HG02642 (cell line): ENCODE measurements at regions not wholly inside any gene's neighbourhood (a gene's known extent, or its start where the extent isn't known, plus 50 kb on each side); places are given as distances from the start of the nearest gene placed in this dataset.
A peak's percentile ranks its signal among the peaks of the same experiment; 100 is the strongest.
"Not testable (repeated sequence)": the region's sequence is repeated elsewhere in the genome, so short reads cannot be mapped to it uniquely, and the experiment has no call there.

Experiments used
- ATAC-seq: cut with Tn5 transposase; IDR thresholded peaks from one replicate; pipeline ENCODE4 v1.9.1; 2021; ENCODE audit warnings: mild to moderate bottlenecking; ENCODE audit not compliant: unreplicated experiment, poor library complexity

- no peak for ATAC-seq
These were observed 115.8 kb upstream of the HAND1 start for GRCh38 chr5:154593796-154594195.

GRCh38 chr5:154593071-154593470, 115.0 kb upstream of the HAND1 start:
- ATAC-seq, result no peak

GRCh38 chr5:154590093-154590724, 112.2 kb upstream of the HAND1 start:
- no peak for ATAC-seq

GRCh38 chr5:154589511-154589910, 111.5 kb upstream of the HAND1 start:
- ATAC-seq, result no peak

GRCh38 chr5:154588833-154589425, 110.9 kb upstream of the HAND1 start:
- not testable (repeated sequence) for ATAC-seq

GRCh38 chr5:154588091-154588774, 110.2 kb upstream of the HAND1 start:
- no peak for ATAC-seq

GRCh38 chr5:154587123-154588026, 109.3 kb upstream of the HAND1 start:
- no peak for ATAC-seq

GRCh38 chr5:154583671-154584177, 105.7 kb upstream of the HAND1 start:
- ATAC-seq, result no peak

GRCh38 chr5:154580422-154580821, 102.4 kb upstream of the HAND1 start:
- ATAC-seq, result no peak

- ATAC-seq, result no peak
These were observed 99.4 kb upstream of the HAND1 start for GRCh38 chr5:154577416-154577815.

GRCh38 chr5:154576429-154576806, 98.4 kb upstream of the HAND1 start:
- no peak for ATAC-seq

- peak; percentile 92 for ATAC-seq
These were observed 97.8 kb upstream of the HAND1 start for GRCh38 chr5:154575546-154576428.

GRCh38 chr5:154573011-154573410, 95.0 kb upstream of the HAND1 start:
- no peak for ATAC-seq

GRCh38 chr5:154571325-154572035, 93.5 kb upstream of the HAND1 start:
- no peak for ATAC-seq

GRCh38 chr5:154570572-154571324, 92.7 kb upstream of the HAND1 start:
- ATAC-seq, result no peak

GRCh38 chr5:154568589-154568988, 90.6 kb upstream of the HAND1 start:
- no peak for ATAC-seq

GRCh38 chr5:154567155-154567554, 89.1 kb upstream of the HAND1 start:
- no peak for ATAC-seq

GRCh38 chr5:154566146-154566680, 88.2 kb upstream of the HAND1 start:
- ATAC-seq, result no peak
